HCT116 (cell line): ENCODE measurements at regions not wholly inside any gene's neighbourhood (a gene's known extent, or its start where the extent isn't known, plus 50 kb on each side); places are given as distances from the start of the nearest gene placed in this dataset.

Experiments used
- ATAC-seq: fragments of 200-7000 bp; cut with Tn5 transposase; 2 replicates; pipeline ENCODE4 v1.9.1; 2020; ENCODE audit warnings: mild to moderate bottlenecking, moderate library complexity
- BruUV-seq: library from RNA; stranded (reverse); fragments of 400-500 nt; replicated peaks from 2 replicates; lab custom pipeline; 2021; lab: Mats Ljungman, UMichigan
- CTCF ChIA-PET: fragments of 300-600 bp; sonication (Branson Sonifier 250); formaldehyde crosslinking; loops from one replicate; lab custom pipeline; 2021; ENCODE audit warnings: antibody characterized with exemption; lab: Charles Lee
- POLR2A ChIA-PET: fragments of 300-600, 350-600 bp; sonication (Branson Sonifier 250); formaldehyde crosslinking; loops from one replicate; lab custom pipeline; 2021; ENCODE audit warnings: antibody characterized with exemption; lab: Charles Lee
- RAD21 ChIA-PET, 2 experiments: fragments of 300-600 bp; sonication (Branson Sonifier 250); formaldehyde crosslinking; loops; one replicate each; lab custom pipeline; 2023; ENCODE audit warnings: low total read pairs in 2 of 2; ENCODE audit not compliant: uncharacterized antibody in 2 of 2, unreplicated experiment in 2 of 2, low non-redundant PET in 1 of 2; lab: Charles Lee
- DNase-seq: peaks from one replicate; pipeline ENCODE4 v3.0.0-alpha.2; 2010; ENCODE audit warnings: low read depth, low spot score
- H2AFZ ChIP-seq: fragments of 200-600 bp; shearing (Covaris generic), sonication (generic); 2 replicates; pipeline ENCODE4 v1.6.1; 2017; ENCODE audit warnings: low read depth, mixed run types, mixed read lengths, antibody characterized with exemption, low read length; ENCODE audit not compliant: poor library complexity, severe bottlenecking
- H3K27ac ChIP-seq: 2 replicates; pipeline ENCODE4 v1.5.1; 2012; ENCODE audit warnings: low read depth, low read length
- H3K27me3 ChIP-seq: fragments of 200-600 bp; sonication (generic); 2 replicates; pipeline ENCODE4 v1.6.1; 2016; ENCODE audit warnings: mixed run types, low read length, mixed read lengths; ENCODE audit not compliant: insufficient read depth
- H3K36me3 ChIP-seq, 2 experiments: fragments of 200-500 bp in 1 of 2; fragments of 200-600 bp in 1 of 2; sonication (Bioruptor generic) in 1 of 2; sonication (generic) in 1 of 2; 2 replicates each; pipeline versions ENCODE4 v1.5.1 to v1.6.1; 2014 to 2016; ENCODE audit warnings: low read length in 2 of 2, inconsistent platforms in 1 of 2, mixed read lengths in 1 of 2, mixed run types in 1 of 2; ENCODE audit not compliant: insufficient read depth in 2 of 2, control insufficient read depth in 1 of 2
- H3K4me1 ChIP-seq, 2 experiments: fragments of 200-600 bp in 1 of 2; sonication (generic) in 1 of 2; 2 replicates each; pipeline versions ENCODE4 v1.5.1 to v1.6.1; 2012 to 2017; ENCODE audit warnings: low read length in 2 of 2, inconsistent platforms in 1 of 2, mild to moderate bottlenecking in 1 of 2, mixed read lengths in 1 of 2, mixed run types in 1 of 2, moderate library complexity in 1 of 2; ENCODE audit not compliant: insufficient read depth in 2 of 2, control insufficient read depth in 1 of 2
- H3K4me2 ChIP-seq: fragments of 200-600 bp; sonication (generic); 2 replicates; pipeline ENCODE4 v1.6.1; 2017; ENCODE audit warnings: mixed run types, low read length, mixed read lengths
- H3K4me3 ChIP-seq, 2 experiments: fragments of 200-600 bp in 1 of 2; sonication (generic) in 1 of 2; replicated peaks in 1 of 2; 2 replicates each; pipeline ENCODE4 v1.5.1; 2011 to 2016; ENCODE audit warnings: low read length in 2 of 2, control low read depth in 1 of 2, low read depth in 1 of 2, mild to moderate bottlenecking in 1 of 2, mixed read lengths in 1 of 2, mixed run types in 1 of 2
- H3K79me2 ChIP-seq: fragments of 200-600 bp; sonication (generic); 2 replicates; pipeline ENCODE4 v1.6.1; 2017; ENCODE audit warnings: mild to moderate bottlenecking, mixed run types, low read length, moderate library complexity, mixed read lengths; ENCODE audit not compliant: insufficient read depth
- H3K9ac ChIP-seq: fragments of 200-600 bp; sonication (generic); 2 replicates; pipeline ENCODE4 v1.6.1; 2016; ENCODE audit warnings: low read length, mixed read lengths
- H3K9me2 ChIP-seq: fragments of 200-600 bp; sonication (generic), shearing (Covaris generic); 2 replicates; pipeline ENCODE4 v1.6.1; 2017; ENCODE audit warnings: mixed run types, mild to moderate bottlenecking, moderate library complexity; ENCODE audit not compliant: insufficient read depth
- H3K9me3 ChIP-seq, 2 experiments: fragments of 200-500 bp in 1 of 2; fragments of 200-600 bp in 1 of 2; sonication (Bioruptor generic) in 1 of 2; sonication (generic) in 1 of 2; 2 replicates each; pipeline ENCODE4 v1.6.1; 2014 to 2017; ENCODE audit warnings: low read length in 2 of 2, mixed read lengths in 2 of 2, inconsistent platforms in 1 of 2, low read depth in 1 of 2, mild to moderate bottlenecking in 1 of 2, mixed run types in 1 of 2, moderate library complexity in 1 of 2; ENCODE audit not compliant: control insufficient read depth in 1 of 2, insufficient read depth in 1 of 2
- H4K20me1 ChIP-seq: fragments of 200-600 bp; sonication (generic), shearing (Covaris generic); 2 replicates; pipeline ENCODE4 v1.6.1; 2017; ENCODE audit warnings: mixed run types, mild to moderate bottlenecking, moderate library complexity; ENCODE audit not compliant: insufficient read depth
- CBX3 ChIP-seq: IDR thresholded peaks from 2 replicates; pipeline ENCODE4 v1.6.1; 2012; ENCODE audit warnings: low read depth
- CEBPB ChIP-seq: IDR thresholded peaks from 2 replicates; pipeline ENCODE4 v1.6.1; 2012; ENCODE audit warnings: low read depth
- EGR1 ChIP-seq: IDR thresholded peaks from 2 replicates; pipeline ENCODE4 v1.6.1; 2012; ENCODE audit warnings: low read depth
- EZH2phosphoT487 ChIP-seq: fragments of 200-600 bp; IDR thresholded peaks from 2 replicates; pipeline ENCODE4 v1.6.1; 2018; ENCODE audit warnings: antibody characterized with exemption, borderline replicate concordance
- FOSL1 ChIP-seq: IDR thresholded peaks from 2 replicates; pipeline ENCODE4 v1.6.1; 2012; ENCODE audit warnings: low read depth
- JUND ChIP-seq: IDR thresholded peaks from 2 replicates; pipeline ENCODE4 v1.6.1; 2012
- POLR2A ChIP-seq: IDR thresholded peaks from 2 replicates; pipeline ENCODE4 v1.7.0; 2011; ENCODE audit warnings: borderline replicate concordance; ENCODE audit not compliant: insufficient read depth, insufficient read length; ENCODE audit errors: extremely low read depth
- POLR2AphosphoS5 ChIP-seq: IDR thresholded peaks from 2 replicates; pipeline ENCODE4 v1.6.1; 2011; ENCODE audit warnings: mild to moderate bottlenecking, low read depth, low read length, moderate library complexity
- RAD21 ChIP-seq: IDR thresholded peaks from 2 replicates; pipeline ENCODE4 v1.6.1; 2012; ENCODE audit warnings: low read depth, mild to moderate bottlenecking
- SIN3A ChIP-seq: IDR thresholded peaks from 2 replicates; pipeline ENCODE4 v1.6.1; 2012; ENCODE audit warnings: low read depth
- SP1 ChIP-seq: IDR thresholded peaks from 2 replicates; pipeline ENCODE4 v1.6.1; 2012; ENCODE audit warnings: low read depth
- SRF ChIP-seq: IDR thresholded peaks from 2 replicates; pipeline ENCODE4 v1.6.1; 2012; ENCODE audit warnings: low read depth
- TCF7L2 ChIP-seq: IDR thresholded peaks from 2 replicates; pipeline ENCODE4 v1.7.0; 2011; ENCODE audit warnings: borderline replicate concordance, inconsistent platforms; ENCODE audit not compliant: insufficient read depth, insufficient read length; ENCODE audit errors: extremely low read depth
- YY1 ChIP-seq: IDR thresholded peaks from 2 replicates; pipeline ENCODE4 v1.6.1; 2011; ENCODE audit warnings: low read length, low read depth, moderate library complexity, mild to moderate bottlenecking; ENCODE audit not compliant: insufficient replicate concordance; ENCODE audit errors: extremely low read depth
- ZFX ChIP-seq: fragments of 450-650 bp; IDR thresholded peaks from 2 replicates; pipeline ENCODE4 v1.6.1; 2017
- ZNF274 ChIP-seq: fragments of 200-500 bp; sonication (Bioruptor generic); IDR thresholded peaks from 2 replicates; pipeline ENCODE4 v1.6.1; 2014; ENCODE audit warnings: mild to moderate bottlenecking, low read depth, low read length, inconsistent platforms
- intact Hi-C: fragments of 100-400 bp; cut with micrococcal nuclease; formaldehyde crosslinking; loops from 2 replicates; pipeline ENCODE4 v1.10.0; 2022
- TF ChIP-seq, protein P1 (sequence below): IDR thresholded peaks from 2 replicates; pipeline ENCODE4 v1.6.1; 2012; ENCODE audit warnings: low read depth
- TF ChIP-seq, protein P2 (sequence below): IDR thresholded peaks from 2 replicates; pipeline ENCODE4 v1.6.1; 2012
- TF ChIP-seq, protein P3 (sequence below), 3 experiments: fragments of 200-600 bp in 1 of 3; sonication (generic) in 1 of 3; IDR thresholded peaks in 2 of 3; conservative IDR thresholded peaks in 1 of 3; 2 replicates each; pipeline ENCODE4 v1.5.1; 2012 to 2017; ENCODE audit warnings: low read depth in 2 of 3, low read length in 2 of 3, antibody characterized with exemption in 1 of 3, borderline replicate concordance in 1 of 3, control low read depth in 1 of 3, mild to moderate bottlenecking in 1 of 3, mixed read lengths in 1 of 3, mixed run types in 1 of 3, moderate library complexity in 1 of 3; ENCODE audit not compliant: insufficient read depth in 1 of 3
- TF ChIP-seq, protein P4 (sequence below): IDR thresholded peaks from 2 replicates; pipeline ENCODE4 v1.6.1; 2012

DNA sequence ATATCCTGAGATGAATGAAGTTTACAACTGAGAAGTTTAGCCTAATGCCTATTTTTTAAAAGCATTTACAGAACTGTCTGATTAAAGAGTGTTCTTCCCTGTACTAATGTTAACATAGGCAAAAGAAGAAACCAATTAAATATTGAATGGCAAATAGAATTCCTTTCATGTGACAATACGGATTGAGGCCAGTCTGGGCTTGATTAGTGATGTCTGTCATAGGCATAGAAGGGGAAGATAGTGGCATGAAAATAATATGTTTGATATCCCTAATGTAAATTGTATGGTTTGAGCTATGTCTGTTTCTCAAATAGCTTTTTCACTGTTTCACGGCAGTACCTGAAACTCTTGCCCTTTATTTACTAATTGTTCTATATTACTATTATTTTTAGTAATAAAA, 443.1 kb upstream of the CLINT1 start:
- no peak overlapping the region for H3K27ac ChIP-seq
- no peak for TF ChIP-seq POLR2A
- TF ChIP-seq YY1 = no peak
- TF ChIP-seq EGR1 = no peak
- TF ChIP-seq SP1 = no peak
- TF ChIP-seq, protein P1, sequence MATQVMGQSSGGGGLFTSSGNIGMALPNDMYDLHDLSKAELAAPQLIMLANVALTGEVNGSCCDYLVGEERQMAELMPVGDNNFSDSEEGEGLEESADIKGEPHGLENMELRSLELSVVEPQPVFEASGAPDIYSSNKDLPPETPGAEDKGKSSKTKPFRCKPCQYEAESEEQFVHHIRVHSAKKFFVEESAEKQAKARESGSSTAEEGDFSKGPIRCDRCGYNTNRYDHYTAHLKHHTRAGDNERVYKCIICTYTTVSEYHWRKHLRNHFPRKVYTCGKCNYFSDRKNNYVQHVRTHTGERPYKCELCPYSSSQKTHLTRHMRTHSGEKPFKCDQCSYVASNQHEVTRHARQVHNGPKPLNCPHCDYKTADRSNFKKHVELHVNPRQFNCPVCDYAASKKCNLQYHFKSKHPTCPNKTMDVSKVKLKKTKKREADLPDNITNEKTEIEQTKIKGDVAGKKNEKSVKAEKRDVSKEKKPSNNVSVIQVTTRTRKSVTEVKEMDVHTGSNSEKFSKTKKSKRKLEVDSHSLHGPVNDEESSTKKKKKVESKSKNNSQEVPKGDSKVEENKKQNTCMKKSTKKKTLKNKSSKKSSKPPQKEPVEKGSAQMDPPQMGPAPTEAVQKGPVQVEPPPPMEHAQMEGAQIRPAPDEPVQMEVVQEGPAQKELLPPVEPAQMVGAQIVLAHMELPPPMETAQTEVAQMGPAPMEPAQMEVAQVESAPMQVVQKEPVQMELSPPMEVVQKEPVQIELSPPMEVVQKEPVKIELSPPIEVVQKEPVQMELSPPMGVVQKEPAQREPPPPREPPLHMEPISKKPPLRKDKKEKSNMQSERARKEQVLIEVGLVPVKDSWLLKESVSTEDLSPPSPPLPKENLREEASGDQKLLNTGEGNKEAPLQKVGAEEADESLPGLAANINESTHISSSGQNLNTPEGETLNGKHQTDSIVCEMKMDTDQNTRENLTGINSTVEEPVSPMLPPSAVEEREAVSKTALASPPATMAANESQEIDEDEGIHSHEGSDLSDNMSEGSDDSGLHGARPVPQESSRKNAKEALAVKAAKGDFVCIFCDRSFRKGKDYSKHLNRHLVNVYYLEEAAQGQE = no peak
- TF ChIP-seq, protein P2, sequence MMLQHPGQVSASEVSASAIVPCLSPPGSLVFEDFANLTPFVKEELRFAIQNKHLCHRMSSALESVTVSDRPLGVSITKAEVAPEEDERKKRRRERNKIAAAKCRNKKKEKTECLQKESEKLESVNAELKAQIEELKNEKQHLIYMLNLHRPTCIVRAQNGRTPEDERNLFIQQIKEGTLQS = no peak
- no peak for TF ChIP-seq CEBPB
- TF ChIP-seq, protein P3, sequence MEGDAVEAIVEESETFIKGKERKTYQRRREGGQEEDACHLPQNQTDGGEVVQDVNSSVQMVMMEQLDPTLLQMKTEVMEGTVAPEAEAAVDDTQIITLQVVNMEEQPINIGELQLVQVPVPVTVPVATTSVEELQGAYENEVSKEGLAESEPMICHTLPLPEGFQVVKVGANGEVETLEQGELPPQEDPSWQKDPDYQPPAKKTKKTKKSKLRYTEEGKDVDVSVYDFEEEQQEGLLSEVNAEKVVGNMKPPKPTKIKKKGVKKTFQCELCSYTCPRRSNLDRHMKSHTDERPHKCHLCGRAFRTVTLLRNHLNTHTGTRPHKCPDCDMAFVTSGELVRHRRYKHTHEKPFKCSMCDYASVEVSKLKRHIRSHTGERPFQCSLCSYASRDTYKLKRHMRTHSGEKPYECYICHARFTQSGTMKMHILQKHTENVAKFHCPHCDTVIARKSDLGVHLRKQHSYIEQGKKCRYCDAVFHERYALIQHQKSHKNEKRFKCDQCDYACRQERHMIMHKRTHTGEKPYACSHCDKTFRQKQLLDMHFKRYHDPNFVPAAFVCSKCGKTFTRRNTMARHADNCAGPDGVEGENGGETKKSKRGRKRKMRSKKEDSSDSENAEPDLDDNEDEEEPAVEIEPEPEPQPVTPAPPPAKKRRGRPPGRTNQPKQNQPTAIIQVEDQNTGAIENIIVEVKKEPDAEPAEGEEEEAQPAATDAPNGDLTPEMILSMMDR (IDR thresholded peaks at IDR 0.05 in 2 of 3, conservative IDR thresholded peaks at IDR 0.05 in 1 of 3; ENCODE audit: borderline replicate concordance in 1 of 3, insufficient read depth in 1 of 3, low read depth in 2 of 3, low read length in 2 of 3) = no peak
- TF ChIP-seq JUND = no peak
- TF ChIP-seq EZH2phosphoT487 = no peak
- no peak for TF ChIP-seq POLR2AphosphoS5
- no peak for TF ChIP-seq FOSL1
- TF ChIP-seq ZNF274 = no peak
- TF ChIP-seq SRF = no peak
- TF ChIP-seq ZFX = no peak
- TF ChIP-seq CBX3 = no peak
- TF ChIP-seq SIN3A = no peak
- TF ChIP-seq TCF7L2 = no peak
- TF ChIP-seq RAD21 = no peak
- TF ChIP-seq, protein P4, sequence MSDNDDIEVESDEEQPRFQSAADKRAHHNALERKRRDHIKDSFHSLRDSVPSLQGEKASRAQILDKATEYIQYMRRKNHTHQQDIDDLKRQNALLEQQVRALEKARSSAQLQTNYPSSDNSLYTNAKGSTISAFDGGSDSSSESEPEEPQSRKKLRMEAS = no peak
- H3K4me1 ChIP-seq = no peaks in the 10 kb centered on the region
- ChIA-PET POLR2A (no interaction called here), CTCF (no interaction called here), RAD21 (no interaction called here)
- DNase-seq (no peak), ATAC-seq (no peak)
- intact Hi-C loops = no loop called here
- no peaks in the 10 kb centered on the region for H3K9me2 ChIP-seq
- H3K9ac ChIP-seq = no peak overlapping the region
- H3K79me2 ChIP-seq = no peaks in the 10 kb centered on the region
- H3K9me3 ChIP-seq = no peaks in the 10 kb centered on the region
- peaks cover 13% of the 10 kb centered on the region for H3K27me3 ChIP-seq
- no peaks in the 10 kb centered on the region for H4K20me1 ChIP-seq
- H3K4me3 ChIP-seq = no peak overlapping the region
- no peaks in the 10 kb centered on the region for H3K36me3 ChIP-seq
- no peak overlapping the region for H3K4me2 ChIP-seq
- BruUV-seq = no TSS peak
- H2AFZ ChIP-seq = no peak overlapping the region
